ENCODE measurements at regions not wholly inside any gene's neighbourhood (a gene's known extent, or its start where the extent isn't known, plus 50 kb on each side); places are given as distances from the start of the nearest gene placed in this dataset.

DNA sequence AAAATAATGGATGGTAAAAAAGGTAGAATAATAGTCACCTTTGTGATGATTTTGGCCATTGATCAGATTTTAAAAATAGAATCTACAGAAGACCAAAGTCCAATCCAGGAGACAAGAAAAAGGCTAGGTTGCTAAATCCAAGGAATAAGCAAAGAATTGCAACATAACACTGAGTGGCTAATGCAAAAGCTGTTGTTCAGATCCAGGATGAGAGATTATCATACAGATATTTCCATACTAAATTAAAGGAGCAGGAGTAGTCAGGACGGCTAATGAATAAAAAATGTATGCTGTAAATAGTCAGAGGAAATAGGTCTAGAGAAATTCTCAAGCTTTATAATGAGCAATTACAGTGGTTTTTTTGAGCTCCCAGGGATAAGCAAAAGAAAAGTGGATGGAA lies 745.9 kb upstream of the ACVR2A start:
- DNase-seq, result no peak

DNA sequence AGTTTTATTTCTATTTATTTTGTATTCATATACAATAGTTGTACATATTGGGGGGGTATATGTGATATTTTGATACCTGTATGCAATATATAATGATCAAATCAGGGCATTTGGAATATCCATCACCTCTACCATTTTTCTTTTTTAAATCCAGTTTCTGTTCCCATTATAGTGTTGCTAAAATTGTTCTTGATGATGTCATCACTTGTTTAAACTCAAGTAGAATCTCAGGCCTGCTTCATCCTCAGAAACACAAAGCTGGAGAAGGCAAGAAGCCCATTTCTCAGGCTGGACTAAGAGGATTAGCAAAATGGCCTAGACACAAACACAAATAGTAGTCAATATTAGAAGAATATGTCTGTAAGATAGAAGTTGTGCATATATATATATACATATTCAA lies 747.1 kb upstream of the ACVR2A start:
- no peak for DNase-seq

DNA sequence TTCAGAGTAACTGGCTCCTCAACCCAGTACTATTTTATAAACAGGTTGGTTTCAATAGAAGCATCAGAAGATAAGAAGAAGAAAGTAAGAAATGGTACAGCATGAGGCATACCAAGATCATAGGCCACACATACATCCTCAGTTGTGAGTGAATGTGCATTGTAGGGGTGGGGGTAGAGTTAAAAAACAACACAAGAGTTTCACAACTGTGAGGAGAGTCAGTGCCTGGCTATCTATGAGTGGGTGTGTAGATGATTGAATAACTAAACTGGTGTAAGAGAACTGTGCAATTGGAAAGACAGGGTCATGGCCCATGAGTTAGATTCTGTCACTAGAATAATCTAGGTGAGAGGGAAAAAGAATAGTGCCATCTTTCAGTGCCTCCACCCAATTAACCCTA lies 748.2 kb upstream of the ACVR2A start:
- no peak for DNase-seq

DNA sequence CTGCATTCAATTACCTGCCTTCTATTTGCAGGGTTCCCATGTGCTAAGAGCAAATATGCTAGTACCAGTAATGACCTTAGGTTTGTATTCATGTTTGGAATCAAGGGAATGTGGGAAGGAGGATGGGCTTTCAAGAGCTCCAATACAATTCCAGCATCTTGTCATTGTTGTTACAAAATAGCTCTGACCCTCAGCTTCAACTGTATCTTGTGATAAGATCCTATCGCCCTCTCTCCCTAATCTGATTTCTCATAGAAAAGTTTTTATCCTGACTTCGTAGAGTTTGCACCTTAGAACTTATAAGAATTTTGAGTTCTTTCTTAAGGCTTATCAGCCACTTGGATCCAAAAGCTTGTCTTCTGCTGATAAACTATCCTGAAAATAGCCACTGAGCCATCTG lies 749.5 kb upstream of the ACVR2A start:
- no peak for DNase-seq

DNA sequence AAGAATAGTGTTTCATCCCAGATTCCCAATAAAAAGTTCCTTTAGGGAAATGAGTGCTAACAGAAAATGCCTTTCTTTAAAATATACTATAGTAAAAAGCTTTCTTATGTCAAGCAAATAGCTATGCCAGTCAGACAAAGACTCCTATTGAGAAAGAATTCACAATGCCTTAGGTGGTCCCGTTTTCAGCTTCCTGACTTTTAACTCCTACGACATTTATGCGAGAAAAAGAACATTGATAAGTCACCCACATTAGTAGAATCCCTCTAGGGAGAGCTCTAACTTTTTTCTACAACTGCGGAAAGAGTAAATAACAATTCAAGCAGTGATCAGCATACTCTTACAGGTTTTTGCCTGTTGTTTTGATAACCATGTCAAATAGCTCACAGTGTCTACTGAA lies 750.8 kb upstream of the ACVR2A start:
- no peak for DNase-seq

DNA sequence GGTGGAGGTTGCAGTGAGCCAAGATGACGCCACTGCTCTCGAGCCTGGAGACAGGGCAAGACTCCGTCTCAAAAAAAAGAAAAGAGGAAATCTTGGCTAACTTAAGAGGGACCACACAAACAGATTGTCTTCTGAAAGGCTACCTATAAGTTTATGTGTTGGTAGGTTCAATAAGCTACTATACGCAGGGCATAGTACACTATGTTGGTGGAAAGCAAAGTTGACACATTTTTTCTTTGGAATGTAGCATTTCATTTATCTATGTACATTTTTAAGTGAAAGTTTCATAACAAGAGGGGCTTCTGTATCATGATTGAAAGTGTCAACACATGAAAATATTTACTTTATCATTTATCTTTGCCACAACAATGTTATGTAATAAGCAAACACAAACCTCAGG lies 752.6 kb upstream of the ACVR2A start:
- no peak for DNase-seq

DNA sequence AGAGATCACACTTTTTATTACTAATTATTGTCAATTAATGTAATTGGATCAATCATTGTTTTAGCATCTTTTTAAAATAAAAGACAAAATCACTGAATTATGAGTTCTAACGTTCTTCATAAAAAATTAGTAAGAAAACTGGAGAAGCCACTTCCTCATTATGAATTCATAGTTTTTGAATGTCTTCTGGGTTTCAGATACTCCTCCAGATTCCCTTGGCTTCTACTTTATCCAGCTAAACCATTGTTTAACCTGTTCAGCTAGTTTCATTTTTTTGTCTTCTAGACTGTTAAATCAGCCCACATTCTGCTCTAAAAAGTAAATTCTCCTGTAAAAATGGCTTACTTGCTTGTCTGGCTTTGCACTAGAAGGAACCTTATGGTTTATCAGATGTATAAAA lies 753.4 kb upstream of the ACVR2A start:
- no peak for DNase-seq

DNA sequence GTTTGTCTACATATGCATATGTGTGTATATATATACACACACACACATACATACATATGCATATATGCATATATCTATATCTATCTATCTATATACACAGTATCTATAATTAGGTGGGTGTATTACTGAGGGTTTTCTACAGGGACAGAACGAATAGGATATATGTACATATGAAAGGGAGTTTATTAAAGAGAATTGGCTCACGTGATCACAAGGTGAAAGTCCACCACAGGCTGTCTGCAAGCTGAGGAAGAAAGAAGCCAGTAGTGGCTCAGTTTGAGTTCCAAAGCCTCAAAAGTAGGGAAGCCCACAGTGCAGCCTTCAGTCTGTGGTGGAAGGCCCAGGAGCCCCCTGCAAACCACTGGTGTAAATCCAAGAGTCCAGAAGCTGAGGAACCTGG lies 756.0 kb upstream of the ACVR2A start:
- DNase-seq, result no peak

DNA sequence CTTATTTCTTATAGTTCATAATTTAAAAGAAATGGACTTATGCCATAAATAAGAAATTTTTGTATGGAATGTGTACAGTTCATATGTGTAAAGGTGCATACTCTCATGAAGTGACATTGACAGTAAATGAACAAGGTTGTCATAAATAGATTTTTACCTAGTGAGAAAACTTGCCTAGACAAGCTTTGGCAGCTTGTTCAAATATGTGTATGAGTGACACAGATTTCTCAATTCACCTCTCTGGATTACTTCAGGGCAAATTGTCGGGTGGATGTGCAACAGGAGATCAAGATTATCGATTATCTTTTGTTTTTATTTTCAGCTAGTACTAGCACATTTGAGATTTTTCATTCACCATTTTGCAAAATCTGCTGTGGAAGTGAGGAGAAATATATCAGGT lies 758.1 kb upstream of the ACVR2A start:
- no peak for DNase-seq

DNA sequence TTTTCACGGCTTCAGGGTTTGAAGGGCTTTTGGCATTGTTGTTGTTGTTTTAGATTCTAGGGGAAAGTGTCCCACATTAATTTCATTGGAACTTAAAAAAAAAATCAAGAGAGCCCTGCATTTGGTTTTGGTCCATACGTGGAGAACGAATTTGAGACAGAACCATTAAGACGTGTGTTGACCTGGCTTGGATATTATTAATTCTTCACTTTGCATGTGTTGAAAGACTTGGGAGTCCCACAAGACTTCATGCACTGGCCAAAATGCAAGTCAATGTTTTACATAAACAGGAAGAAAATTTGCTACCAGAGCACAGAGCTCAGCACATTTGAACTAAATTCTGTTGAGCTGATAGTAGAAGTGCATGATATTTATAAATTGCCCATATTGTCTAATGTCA lies 761.2 kb upstream of the ACVR2A start:
- no peak for DNase-seq

DNA sequence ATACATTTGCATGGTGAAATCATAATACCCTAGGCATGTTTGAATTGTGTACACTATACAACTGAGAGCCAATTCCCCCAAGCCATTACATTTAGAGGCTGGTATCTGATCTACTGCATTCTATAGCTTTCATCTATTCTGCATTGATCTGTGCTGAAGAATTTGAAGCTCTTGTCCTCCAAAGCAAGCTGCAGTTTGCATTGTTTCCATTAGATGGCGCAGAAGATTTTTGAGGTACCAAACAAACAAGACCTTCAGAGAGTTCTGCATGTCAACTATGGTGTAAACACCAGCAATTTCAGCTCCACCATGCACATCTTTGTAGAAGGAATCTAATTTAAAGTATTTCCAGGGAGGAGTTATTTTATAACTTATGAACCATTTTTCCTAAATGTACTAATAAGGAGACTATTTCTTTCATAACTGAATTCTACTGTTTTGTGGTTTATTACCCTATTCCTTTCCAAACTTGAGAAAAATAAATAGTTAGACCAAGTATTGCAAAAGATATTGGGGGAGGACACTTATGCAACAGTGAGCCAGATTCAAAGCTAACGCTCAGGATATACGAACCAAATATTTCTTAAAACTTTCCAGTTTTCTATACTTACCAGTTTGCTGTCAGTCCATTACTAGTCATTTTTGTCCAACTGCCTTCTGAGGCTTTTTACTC lies 761.8 kb upstream of the ACVR2A start:
- DNase-seq, result peak; percentile 71

DNA sequence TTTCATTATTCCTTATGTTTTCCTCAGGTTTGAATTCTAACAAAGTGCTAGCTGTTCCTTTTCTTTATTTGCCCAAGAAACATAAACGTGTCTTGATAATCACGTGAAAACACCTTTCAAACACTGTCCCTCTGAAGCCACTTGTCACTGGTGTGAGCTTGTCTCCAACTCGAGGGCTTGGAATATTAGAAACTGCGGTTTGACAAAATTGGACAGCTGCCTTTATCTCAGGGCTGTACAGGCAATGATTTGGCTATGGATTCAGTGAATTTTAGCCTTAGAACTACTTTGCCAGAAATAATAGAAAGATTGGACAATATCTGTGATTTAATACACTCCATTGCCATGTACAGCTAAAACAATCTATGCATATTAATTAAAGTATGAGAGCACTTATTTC lies 763.0 kb upstream of the ACVR2A start:
- DNase-seq, result no peak

DNA sequence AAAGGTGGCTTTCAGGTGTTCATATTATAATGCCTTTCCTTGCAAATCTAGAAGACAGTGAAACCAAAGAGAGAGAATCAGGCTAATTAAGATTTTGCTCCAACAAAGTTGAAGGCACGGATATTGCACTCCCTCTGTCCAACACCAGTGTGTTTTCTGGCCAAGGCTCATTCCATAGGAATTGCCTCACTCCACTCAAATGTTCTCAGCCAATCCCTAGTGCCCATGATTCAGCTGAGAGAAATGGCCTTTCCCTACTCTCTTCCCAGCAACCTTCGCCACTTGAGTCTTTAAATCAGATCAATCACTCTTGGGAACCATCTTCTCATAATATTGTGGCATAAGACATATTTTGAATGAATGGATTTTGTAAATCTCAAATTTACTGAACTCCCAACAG lies 768.2 kb upstream of the ACVR2A start:
- DNase-seq, result no peak

DNA sequence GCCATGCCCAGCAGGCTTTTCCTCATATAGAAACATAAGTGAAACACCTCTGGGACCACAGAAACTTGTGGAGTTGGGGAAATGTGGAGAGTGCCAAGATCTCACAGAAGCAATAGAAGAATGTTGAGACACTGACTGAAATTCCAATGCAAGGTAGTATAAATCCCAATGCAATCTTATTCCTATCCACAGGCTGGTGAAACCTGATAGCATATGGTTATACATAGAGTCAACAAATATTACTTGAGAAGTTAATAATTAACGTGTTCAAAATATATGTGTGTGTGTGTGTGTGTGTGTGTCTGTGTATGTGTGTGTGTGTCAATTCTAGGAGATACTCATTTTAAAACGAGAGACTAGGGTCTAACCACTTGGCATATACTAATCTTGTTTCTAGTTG lies 776.8 kb upstream of the ACVR2A start:
- DNase-seq, result no peak

DNA sequence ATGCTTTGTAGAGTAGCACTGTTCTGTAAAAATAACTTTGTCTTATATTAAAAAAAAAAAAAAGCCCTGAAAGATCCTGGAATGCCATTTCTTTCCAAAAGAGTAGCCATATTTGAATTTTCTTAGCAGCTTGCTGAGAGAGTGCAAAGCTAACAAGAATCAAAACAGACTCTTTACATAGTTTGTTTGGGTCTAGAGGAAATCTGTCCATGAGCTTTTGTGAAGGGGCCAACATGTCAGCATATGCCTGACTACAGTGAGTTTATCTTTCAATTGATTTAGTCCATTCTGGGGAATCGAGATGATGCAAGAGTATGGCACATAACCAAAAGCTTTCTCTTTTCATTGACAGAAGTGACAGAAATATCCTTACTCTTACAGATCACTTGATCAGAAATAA lies 777.7 kb upstream of the ACVR2A start:
- DNase-seq, result no peak

DNA sequence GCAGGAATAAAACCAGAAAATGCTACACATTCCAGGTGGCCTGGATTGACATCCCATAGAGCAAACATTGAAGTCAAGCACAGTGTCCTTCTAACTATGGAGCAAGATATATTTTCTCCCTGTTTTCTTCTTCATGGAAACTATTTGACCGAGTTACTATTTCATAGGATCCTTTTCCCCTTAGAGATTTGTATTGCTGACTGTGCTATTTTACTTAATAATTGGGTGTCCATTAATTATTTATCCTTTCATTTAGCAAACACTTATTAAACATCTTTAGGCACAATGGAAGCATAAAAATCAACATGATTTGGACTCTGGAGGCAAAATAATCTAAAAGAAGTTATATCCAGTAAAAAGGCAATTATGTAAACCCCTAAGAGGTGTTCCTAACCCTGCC lies 782.8 kb upstream of the ACVR2A start:
- no peak for DNase-seq

DNA sequence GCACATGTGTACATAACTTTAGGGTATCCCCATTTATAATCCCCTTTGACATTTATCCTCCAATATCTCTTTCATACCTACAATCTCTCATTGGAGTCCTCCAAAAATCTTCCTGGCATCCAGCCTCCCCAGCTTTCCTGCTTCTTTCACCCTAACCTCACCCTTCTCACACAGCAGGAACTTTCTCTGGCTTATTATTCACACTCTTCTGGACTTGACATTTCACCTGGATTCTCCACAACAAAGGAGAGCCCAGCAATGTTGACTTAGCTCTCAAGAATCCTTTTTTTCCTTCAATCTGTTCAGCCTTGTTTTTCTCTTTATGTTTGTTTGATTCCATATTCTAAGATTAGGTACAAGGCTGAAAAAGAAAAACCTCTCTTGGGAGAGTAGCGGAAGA lies 783.6 kb upstream of the ACVR2A start:
- DNase-seq, result no peak

DNA sequence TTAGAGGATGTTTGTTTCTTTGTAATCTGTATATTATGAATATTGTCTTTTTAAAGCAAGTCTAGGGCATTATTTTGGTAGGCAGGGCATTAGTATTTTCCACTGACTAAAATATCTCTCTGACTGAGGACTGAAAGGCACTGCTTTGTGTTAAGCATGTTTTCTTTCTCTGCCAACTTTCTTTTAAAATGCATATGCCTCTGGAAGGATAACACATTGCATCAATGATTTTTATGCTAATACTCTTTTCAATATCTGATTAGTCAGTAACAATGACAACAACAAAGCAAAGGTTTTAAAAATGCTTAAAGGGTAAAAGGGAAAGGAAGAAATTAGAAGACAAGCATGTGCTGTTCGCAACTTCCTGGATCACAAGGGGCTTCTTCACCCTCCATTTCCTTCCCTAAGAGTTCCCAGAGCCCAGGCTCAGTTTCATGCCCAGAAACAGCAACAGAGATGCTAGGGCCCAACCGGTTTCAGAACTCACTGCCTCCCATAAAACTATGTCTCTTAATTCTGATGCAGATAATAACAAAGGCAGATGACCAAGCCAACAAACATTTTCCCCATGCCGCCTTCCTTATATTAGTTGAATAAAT lies 786.8 kb upstream of the ACVR2A start:
- no peak for DNase-seq

DNA sequence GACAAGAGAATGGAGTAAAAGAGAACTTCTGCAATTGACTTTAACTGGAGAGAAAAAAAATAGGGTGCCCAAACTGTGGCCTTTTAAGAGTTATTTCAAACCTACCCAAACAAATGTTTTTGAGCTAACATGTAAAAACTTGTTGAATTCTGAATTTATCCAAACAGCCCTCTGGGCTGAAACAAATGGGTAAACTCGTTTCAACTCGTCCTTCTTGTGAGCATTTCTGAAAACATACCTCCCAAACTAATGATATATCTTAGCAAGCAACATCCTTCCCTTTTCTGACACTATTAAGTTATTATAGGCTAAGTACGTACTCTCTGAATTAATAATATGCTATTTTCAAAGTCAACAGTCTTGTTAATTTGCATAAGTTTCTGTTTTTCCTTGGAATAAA lies 793.0 kb upstream of the ACVR2A start:
- DNase-seq, result no peak

DNA sequence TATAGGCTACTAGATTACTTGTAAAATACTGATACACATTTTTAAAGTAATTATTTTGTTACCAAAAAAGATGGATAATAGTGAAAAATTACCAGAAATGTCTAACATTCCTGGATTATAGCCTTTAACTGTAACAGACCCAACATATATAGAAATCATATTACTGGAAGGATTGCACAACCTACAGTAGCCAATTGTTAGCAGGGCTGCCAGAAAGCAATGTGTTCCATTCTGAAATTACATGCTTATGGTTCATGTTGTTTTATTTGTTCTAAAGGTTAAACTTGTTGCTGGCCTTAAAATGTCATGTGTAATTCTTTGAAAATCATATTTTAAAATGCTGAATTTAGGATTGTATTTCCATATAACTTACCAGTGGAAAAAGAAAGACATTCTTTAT lies 793.6 kb upstream of the ACVR2A start:
- no peak for DNase-seq

DNA sequence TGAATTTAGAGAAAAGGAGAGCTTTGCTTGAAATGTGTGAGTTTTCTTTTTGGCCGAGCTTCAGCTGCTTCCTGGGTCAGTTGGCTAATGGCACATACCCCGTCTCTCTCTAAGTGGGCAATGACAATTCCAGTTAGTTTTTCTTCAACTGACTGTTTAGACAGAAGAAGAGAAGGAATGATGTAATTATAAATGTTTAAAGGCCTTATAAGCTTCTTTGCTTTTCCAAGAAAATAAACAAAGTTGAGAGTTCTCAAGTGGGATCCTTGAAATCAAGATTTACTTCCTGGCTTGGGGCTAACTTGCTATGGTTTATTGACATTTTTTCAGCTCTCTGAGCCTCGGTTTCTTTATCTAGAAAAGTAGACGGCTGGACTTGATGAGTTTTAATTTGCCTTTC lies 794.9 kb upstream of the ACVR2A start:
- DNase-seq, result no peak

DNA sequence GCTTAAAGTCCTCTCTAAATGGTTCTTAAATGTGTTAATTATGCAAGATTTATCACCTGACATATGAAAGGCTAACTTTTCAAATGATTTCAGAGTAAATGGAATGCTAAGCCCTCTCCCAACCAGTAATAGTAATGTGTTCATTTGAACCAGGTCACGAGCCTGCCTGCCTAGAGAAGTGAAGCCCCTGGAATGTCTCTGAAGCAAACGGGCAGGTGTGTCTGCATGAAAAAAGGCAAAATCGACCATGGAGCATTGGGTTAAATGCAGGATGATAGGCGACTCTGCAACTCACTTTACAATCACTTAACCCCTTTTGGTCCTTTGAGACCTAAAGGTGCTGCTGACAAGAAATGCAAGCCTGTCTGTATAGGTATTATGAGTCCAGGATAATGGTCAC lies 798.4 kb upstream of the ACVR2A start:
- DNase-seq, result no peak

DNA sequence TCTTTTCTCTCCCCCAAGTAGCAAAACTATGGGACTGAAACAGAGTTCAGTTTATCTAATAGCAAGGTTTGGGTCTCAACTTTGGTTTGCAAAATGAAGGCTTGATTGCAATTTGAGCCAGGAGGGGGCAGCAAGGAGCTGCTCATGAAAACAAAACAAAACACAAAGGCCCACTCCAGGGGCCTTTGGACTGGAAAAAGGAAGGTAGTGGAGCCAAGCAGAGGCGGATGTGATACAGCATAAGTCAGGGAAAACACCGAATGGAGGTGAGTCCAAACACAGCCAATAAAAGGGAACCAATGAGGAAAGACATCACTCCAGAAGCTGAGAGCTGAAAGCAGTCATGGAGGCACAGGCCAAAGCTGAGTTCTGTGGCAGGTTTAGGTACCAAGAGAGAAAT lies 799.7 kb upstream of the ACVR2A start:
- peak; percentile 45 for DNase-seq

DNA sequence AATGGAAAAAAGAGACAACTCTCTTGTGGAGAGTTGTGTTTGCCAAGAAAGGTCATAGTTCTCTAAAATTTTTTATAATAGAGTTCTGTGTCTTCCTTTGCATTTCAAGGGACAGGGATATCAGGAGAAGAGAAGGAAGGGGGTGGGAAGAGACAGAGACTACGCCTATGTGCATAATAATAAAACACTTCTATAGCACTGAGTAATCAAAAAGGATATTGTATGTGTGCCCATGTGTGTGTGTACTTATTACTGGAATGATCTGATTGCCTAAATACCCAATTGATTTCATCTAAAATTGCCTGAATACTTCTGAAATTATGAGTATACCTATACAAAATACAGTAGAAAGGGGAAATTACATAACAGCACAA lies 803.7 kb upstream of the ACVR2A start:
- DNase-seq, result no peak

DNA sequence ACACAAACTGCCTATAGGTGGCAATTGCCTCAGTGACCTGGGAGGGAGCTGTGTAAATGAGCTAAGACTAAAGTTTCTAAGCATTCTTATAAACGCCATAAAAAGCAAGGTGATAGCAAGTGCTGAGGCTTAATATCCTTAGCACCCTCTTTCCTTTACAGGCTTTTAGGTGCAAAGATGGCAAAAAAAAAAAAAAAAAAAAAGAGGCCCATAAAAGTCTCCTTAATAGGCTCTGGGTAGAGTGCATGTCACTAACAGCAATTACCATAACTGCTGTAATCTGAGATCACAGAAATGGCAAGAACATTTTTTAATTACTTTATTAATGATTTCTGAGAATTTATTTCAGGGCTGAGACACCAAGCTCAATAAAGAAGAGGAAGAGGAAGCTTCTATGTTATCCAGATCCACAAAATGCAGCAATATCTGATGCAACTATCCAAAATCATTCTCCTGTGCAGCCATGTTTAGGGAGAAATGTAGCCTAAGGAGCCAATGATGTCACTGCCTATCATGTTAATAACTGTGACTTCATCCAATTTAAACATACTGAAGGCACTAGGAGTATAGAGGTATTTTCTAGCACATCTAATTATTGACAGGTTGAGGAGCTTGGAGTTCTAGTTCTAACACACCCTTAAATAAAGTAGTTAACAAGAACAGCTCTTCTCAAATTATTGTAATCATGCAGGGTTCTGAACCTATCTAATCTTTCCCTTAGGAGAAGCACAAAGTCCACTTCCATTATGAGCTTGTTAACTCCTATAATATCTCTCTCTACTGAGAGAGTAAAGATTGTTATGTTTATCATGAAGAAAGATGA lies 804.3 kb upstream of the ACVR2A start:
- DNase-seq, result no peak
